NCI-H82 treated with DMSO at 0.1 percent for 48 hours (cell line): ENCODE measurements at regions not wholly inside any gene's neighbourhood (a gene's known extent, or its start where the extent isn't known, plus 50 kb on each side); places are given as distances from the start of the nearest gene placed in this dataset.
A peak's percentile ranks its signal among the peaks of the same experiment; 100 is the strongest.
"Not testable (repeated sequence)": the region's sequence is repeated elsewhere in the genome, so short reads cannot be mapped to it uniquely, and the experiment has no call there.

Experiments
- DNase-seq: peaks from one replicate; lab custom pipeline; 2025; ENCODE audit not compliant: unreplicated experiment; lab: John Stamatoyannopoulos, UW

DNA sequence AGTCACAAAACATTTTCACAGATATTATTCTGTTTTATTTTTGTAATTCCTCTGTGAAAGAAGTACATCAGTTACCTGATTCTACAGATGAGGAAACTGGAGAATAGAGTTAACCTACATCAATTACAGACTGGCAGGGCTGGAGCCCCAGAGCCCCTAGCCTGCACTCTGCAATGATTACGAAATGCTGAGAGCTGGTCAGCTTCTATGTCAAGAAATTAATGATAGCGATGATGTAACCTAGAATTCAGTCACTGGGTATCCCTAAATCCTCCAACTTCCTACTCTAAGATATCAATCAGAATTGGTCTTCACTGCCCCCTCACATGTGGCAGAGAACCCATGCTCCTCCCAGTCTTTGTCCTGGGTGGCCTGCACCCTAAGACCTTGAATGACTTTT is 273.5 kb upstream of the PLET1 start:
- DNase-seq, result no peak

DNA sequence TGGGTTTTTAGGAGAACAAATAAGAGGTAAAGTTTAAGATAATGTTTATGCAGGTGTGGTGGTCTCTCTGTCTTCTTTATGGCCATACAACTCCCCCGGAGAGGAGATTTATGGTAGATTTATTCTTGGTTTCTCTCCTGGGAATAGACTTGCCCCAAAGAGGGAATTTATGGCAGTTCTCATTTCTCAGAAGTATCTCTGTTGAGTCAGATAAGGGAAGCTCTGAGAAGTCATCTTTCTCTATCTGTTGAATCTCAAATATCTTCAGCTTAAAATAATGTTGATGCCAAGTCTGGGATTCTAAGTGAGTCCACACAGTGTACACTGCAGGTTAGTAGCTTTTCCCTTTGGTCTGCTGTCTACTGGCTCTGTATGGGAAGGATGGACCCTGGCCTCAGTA is 276.4 kb upstream of the PLET1 start:
- no peak for DNase-seq

DNA sequence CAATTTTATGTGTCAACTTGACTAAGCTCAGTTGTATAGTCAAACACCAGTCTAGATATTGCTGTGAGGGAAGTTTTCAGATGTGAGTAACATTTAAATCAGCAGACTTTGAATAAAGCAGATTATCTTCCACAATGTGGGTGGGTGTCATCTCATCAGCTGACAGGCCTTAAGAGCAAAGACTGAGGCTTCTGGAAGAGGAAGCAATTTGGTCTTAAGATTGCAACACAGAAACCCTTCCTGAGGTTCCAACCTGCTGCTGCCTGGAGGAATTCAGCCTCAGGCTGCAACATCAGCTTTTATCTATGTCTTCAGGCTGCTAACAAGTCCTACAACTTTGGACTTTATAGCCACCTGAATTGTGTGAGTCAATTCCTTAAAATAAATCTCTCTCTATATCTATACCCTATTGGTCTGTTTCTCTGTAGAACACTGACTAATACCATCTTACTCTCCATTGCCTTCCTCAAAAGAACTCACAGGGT is 277.2 kb upstream of the PLET1 start:
- DNase-seq, result no peak

- no peak for DNase-seq
These were observed 278.0 kb upstream of the PLET1 start for GRCh38 chr11:112538534-112539280.

DNA sequence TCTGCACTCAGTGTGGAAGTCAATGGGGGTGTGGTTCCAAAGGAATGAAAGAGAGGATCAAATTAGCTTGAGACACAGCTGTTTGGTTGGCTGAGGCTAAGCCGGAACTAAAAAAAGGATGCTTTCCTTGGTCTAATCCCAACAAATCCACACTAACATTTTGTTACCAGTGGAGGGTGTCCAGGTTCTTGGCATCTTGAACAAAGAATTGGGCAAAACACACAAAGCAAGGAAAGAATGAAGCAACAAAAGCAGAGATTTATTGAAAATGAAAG is 278.6 kb upstream of the PLET1 start:
- DNase-seq, result not testable (repeated sequence)

- DNase-seq, result no peak
These were observed 279.1 kb upstream of the PLET1 start for GRCh38 chr11:112539741-112540140.

- no peak for DNase-seq
These were observed 279.6 kb upstream of the PLET1 start for GRCh38 chr11:112540261-112540660.

DNA sequence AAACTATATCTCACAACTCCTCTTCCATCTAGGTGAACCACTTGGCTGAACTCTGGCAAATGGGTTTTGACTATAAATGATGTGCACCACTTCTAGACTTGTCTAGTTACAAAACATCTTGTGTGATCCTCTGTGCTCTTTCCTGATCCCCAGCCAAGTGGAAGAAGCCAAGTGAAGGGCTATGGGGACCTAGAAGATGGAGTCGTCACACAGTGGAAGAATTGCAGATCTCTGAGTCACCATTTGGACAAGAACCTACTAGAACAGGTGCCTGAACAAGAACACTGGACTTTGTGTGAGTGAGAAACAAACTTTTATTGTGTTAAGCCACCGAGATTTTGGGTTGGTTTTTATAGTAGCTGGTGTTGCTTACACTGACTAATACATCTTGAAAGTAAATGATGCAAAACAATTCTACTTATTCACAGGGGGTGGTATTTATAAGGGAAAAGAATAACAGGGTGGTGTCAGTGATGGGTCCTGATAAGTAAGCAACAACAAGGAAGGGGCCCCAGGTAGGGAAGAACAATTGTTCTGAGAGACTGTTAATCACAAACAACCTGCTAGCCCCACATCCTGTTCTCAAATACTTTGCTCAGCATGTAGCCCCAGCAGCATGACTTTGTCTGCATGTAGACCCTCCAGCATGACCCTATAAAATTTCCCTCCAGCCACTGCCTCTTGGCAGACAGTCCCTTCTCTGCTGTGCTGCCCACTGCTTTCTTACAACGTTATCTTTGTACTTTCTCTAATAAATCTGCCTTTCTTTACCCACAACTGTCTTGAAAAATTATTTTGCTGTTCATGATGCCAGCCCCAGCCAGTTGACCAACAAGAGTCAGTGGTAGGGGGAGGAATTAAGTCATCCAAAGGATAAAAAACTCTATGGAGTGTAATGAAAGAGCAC is 280.7 kb upstream of the PLET1 start:
- no peak for DNase-seq

- no peak for DNase-seq
These were observed 281.8 kb upstream of the PLET1 start for GRCh38 chr11:112542479-112542878.

GRCh38 chr11:112543390-112543789 is 282.7 kb upstream of the PLET1 start:
- no peak for DNase-seq

DNA sequence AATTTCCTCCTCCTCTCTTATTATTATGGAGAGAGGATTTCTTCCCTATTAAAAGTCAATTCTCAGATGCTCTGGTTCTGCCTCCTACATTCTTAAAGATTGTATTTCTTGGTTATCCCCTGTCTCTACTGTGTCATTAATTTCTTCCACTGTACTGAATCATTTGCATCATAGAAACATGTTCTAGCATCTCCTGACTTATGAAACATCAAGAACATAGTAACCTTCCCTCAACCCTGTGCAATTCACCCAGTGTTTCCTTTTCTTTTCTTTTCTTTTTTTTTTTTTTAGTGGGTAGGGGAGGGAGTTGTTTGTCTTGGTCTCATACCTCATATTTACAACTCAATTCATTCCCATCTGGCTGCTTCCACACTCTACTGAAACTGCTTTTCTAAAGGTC is 288.0 kb upstream of the PLET1 start:
- no peak for DNase-seq

DNA sequence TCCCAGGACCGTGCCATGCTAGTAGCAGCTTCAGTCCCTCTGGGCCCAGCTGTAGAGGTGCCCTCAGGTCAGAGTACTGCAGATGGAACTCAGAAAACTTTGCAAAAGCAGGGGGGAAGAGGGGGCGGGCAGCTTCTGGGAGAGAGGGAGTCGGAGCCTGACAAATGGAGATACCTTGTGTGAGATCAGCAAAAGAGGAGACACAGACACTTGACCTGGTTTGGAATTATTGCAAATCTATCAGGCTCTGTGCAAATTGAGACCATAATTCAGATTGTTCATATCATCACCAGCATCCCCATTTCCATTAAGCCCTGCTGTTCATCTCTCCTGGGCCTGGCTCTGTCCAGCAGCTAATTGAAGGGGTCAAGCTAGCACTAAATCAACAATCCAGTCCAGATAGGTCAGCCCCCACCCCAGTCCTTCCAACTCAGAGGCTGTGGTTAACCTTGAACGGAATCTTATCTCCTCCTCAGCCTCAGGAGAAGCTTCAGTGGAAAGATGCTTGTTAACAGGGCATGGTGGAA is 292.6 kb upstream of the PLET1 start:
- no peak for DNase-seq

- no peak for DNase-seq
These were observed 293.9 kb upstream of the PLET1 start for GRCh38 chr11:112554586-112554985.

GRCh38 chr11:112555491-112556364 is 295.1 kb upstream of the PLET1 start:
- DNase-seq, result no peak

GRCh38 chr11:112558691-112559090 is 298.0 kb upstream of the PLET1 start:
- DNase-seq, result no peak

DNA sequence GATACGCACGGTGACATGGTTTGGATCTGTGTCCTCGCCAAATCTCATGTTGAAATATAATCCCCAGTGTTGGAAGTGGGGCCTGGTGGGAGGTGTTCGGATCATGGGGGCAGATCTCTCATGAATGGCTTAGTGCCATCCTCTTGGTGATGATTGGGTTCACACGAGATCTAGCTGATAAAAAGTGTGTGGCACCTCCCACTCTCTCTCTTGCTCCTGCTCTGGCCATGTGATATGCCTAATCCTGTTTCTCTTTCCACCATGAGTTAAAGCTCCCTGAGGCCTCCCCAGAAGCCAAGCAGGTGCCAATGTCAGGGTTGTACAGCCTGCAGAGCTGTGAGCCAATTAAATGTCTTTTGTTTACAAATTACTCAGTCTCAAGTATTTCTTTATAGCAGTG is 303.1 kb upstream of the PLET1 start:
- DNase-seq, result no peak

GRCh38 chr11:112564228-112564955 is 303.7 kb upstream of the PLET1 start:
- no peak for DNase-seq

GRCh38 chr11:112565551-112565950 is 304.9 kb upstream of the PLET1 start:
- DNase-seq, result no peak

- DNase-seq, result no peak
These were observed 305.5 kb upstream of the PLET1 start for GRCh38 chr11:112566124-112566523.

GRCh38 chr11:112570333-112570732 is 309.7 kb upstream of the PLET1 start:
- DNase-seq, result peak; percentile 11
